Sigmoid colon (tissue), 6 donors: ENCODE measurements at regions not wholly inside any gene's neighbourhood (a gene's known extent, or its start where the extent isn't known, plus 50 kb on each side); places are given as distances from the start of the nearest gene placed in this dataset.

Experiments
- DNase-seq: peaks from one replicate; pipeline ENCODE4 v3.0.0-alpha.2; 2019
- H3K27ac ChIP-seq, 4 donors: fragments of 200-600 bp; sonication (generic); one replicate each; pipeline ENCODE4 v1.5.1; 2016 to 2019; ENCODE audit warnings: mild to moderate bottlenecking in 1 of 4
- H3K27me3 ChIP-seq, 3 donors: fragments of 200-600 bp; sonication (generic); one replicate each; pipeline ENCODE4 v1.5.1; 2019; ENCODE audit warnings: mild to moderate bottlenecking in 1 of 3
- H3K36me3 ChIP-seq, 4 donors: fragments of 200-600 bp; sonication (generic); one replicate each; pipeline ENCODE4 v1.5.1; 2016 to 2019
- H3K4me1 ChIP-seq, 4 donors: fragments of 200-600 bp; sonication (generic); one replicate each; pipeline ENCODE4 v1.5.1; 2017 to 2019
- H3K4me3 ChIP-seq, 4 donors: fragments of 200-600 bp; sonication (generic); one replicate each; pipeline ENCODE4 v1.5.1; 2017 to 2019; ENCODE audit warnings: mild to moderate bottlenecking in 2 of 4, moderate library complexity in 1 of 4
- H3K9me3 ChIP-seq, 4 donors: fragments of 200-600 bp in 3 of 4; sonication (generic) in 3 of 4; one replicate each; pipeline versions ENCODE4 v1.5.1 to v1.6.1; 2013 to 2019
- CTCF ChIP-seq, 4 experiments: fragments of 450-650 bp in 3 of 4; fragments of 200-600 bp in 1 of 4; IDR thresholded peaks; one replicate each; pipeline ENCODE4 v1.5.1; 2016 to 2019; ENCODE audit warnings: antibody characterized with exemption in 4 of 4, mild to moderate bottlenecking in 3 of 4, moderate library complexity in 2 of 4
- EP300 ChIP-seq, 4 donors: sonication (generic); formaldehyde crosslinking; IDR thresholded peaks; one replicate each; pipeline ENCODE4 v1.6.1; 2017; ENCODE audit warnings: antibody characterized with exemption in 4 of 4
- POLR2A ChIP-seq, 2 donors: fragments of 450-650 bp; IDR thresholded peaks; one replicate each; pipeline ENCODE4 v1.6.1; 2016; ENCODE audit warnings: antibody characterized with exemption in 2 of 2, mild to moderate bottlenecking in 2 of 2, moderate library complexity in 2 of 2
- POLR2AphosphoS5 ChIP-seq, 4 donors: sonication (generic); formaldehyde crosslinking; IDR thresholded peaks; one replicate each; pipeline ENCODE4 v1.6.1; 2017; ENCODE audit warnings: antibody characterized with exemption in 4 of 4
- WGBS, 2 donors: extraction: QIAGEN DNeasy Blood & Tissue Kit; methylation state at CpG; one replicate each; pipeline ENCODE4 v1.1.7; 2013; 5-methylcytosine and 5-hydroxymethylcytosine counted together
- intact Hi-C: fragments of 100-400 bp; cut with DNase I; formaldehyde crosslinking; loops from one replicate; pipeline ENCODE4 v1.15.1; 2023
- donor health status: healthy with polysubstance abuse.
- donor health status: healthy.

GRCh38 chr6:67094431-67094946 lies 1387.5 kb upstream of the EYS start:
- Histone ChIP-seq H3K4me1 (no peaks in the 10 kb centered on the region), H3K27ac (no peak overlapping the region), H3K4me3 (no peak overlapping the region), H3K27me3 (no peaks in the 10 kb centered on the region), H3K9me3 (no peaks in the 10 kb centered on the region), H3K36me3 (no peaks in the 10 kb centered on the region)
- intact Hi-C loops: no loop called here
- WGBS, 2 donors: 72 to 79% methylated on average over 3 of the region's 3 CpGs
- TF ChIP-seq CTCF (IDR thresholded peaks at IDR 0.05) (no peak), EP300 (IDR thresholded peaks at IDR 0.05) (no peak), POLR2AphosphoS5 (IDR thresholded peaks at IDR 0.05) (no peak), POLR2A (IDR thresholded peaks at IDR 0.05) (no peak)
- no peak for DNase-seq

GRCh38 chr6:67073938-67074337 lies 1366.9 kb upstream of the EYS start:
- DNase-seq: no peak
- 61 to 63% methylated on average over 3 of the region's 3 CpGs for WGBS, 2 donors
- intact Hi-C loops: no loop called here
- no peaks in the 10 kb centered on the region for H3K9me3 ChIP-seq
- no peaks in the 10 kb centered on the region for H3K27me3 ChIP-seq
- TF ChIP-seq CTCF (IDR thresholded peaks at IDR 0.05): no peak
- no peak for TF ChIP-seq POLR2A (IDR thresholded peaks at IDR 0.05)
- TF ChIP-seq EP300 (IDR thresholded peaks at IDR 0.05): no peak
- no peak overlapping the region for H3K27ac ChIP-seq
- H3K4me1 ChIP-seq: no peaks in the 10 kb centered on the region
- H3K36me3 ChIP-seq: no peaks in the 10 kb centered on the region
- H3K4me3 ChIP-seq: no peak overlapping the region

GRCh38 chr6:67068781-67069180 lies 1361.8 kb upstream of the EYS start:
- DNase-seq: no peak
- H3K36me3 ChIP-seq: no peaks in the 10 kb centered on the region
- no peaks in the 10 kb centered on the region for H3K4me1 ChIP-seq
- H3K27ac ChIP-seq: no peak overlapping the region
- no peak overlapping the region for H3K4me3 ChIP-seq
- no peaks in the 10 kb centered on the region for H3K9me3 ChIP-seq
- intact Hi-C loops: no loop called here
- TF ChIP-seq EP300 (IDR thresholded peaks at IDR 0.05) (no peak), POLR2A (IDR thresholded peaks at IDR 0.05) (no peak), POLR2AphosphoS5 (IDR thresholded peaks at IDR 0.05) (no peak), CTCF (IDR thresholded peaks at IDR 0.05) (no peak)
- WGBS, 2 donors: 92 to 97% methylated on average over 2 of the region's 2 CpGs
- no peaks in the 10 kb centered on the region for H3K27me3 ChIP-seq

- no peak for TF ChIP-seq EP300 (IDR thresholded peaks at IDR 0.05)
- no peak for TF ChIP-seq POLR2A (IDR thresholded peaks at IDR 0.05)
- no peak for TF ChIP-seq POLR2AphosphoS5 (IDR thresholded peaks at IDR 0.05)
- no peak for TF ChIP-seq CTCF (IDR thresholded peaks at IDR 0.05)
- WGBS, 2 donors: 84 to 86% methylated on average over 1 of the region's 1 CpG
- Histone ChIP-seq H3K36me3 (no peaks in the 10 kb centered on the region), H3K4me3 (no peak overlapping the region), H3K9me3 (peaks cover 0 to 2% (median 0%) of the 10 kb centered on the region in 4 donors), H3K27me3 (no peaks in the 10 kb centered on the region), H3K27ac (no peak overlapping the region), H3K4me1 (no peaks in the 10 kb centered on the region)
- intact Hi-C loops: no loop called here
- DNase-seq: no peak
Observed at GRCh38 chr6:67064323-67064722, 1357.3 kb upstream of the EYS start.

GRCh38 chr6:67047996-67048395 lies 1341.0 kb upstream of the EYS start:
- TF ChIP-seq CTCF (IDR thresholded peaks at IDR 0.05) (no peak), POLR2A (IDR thresholded peaks at IDR 0.05) (no peak), POLR2AphosphoS5 (IDR thresholded peaks at IDR 0.05) (no peak), EP300 (IDR thresholded peaks at IDR 0.05) (no peak)

More at GRCh38 chr6:67047996-67048395, 1341.0 kb upstream of the EYS start:
- intact Hi-C loops: no loop called here
- no peak for DNase-seq
- no peaks in the 10 kb centered on the region for H3K36me3 ChIP-seq
- no peak overlapping the region for H3K27ac ChIP-seq
- no peaks in the 10 kb centered on the region for H3K4me1 ChIP-seq
- H3K9me3 ChIP-seq: peaks cover 0 to 3% (median 0%) of the 10 kb centered on the region in 4 donors
- WGBS, 2 donors: 21 to 43% methylated on average over 1 of the region's 1 CpG
- no peaks in the 10 kb centered on the region for H3K27me3 ChIP-seq
- no peak overlapping the region for H3K4me3 ChIP-seq
